Heart left ventricle (tissue), 13 donors: ENCODE measurements at regions not wholly inside any gene's neighbourhood (a gene's known extent, or its start where the extent isn't known, plus 50 kb on each side); places are given as distances from the start of the nearest gene placed in this dataset.

Experiments used
- CTCF ChIP-seq, 12 donors: fragments of 200-600 bp; sonication (generic) in 4 of 12; IDR thresholded peaks; one replicate each; pipeline versions ENCODE4 v1.5.0 to v1.8.0; 2018 to 2022; ENCODE audit warnings: antibody characterized with exemption in 12 of 12, mild to moderate bottlenecking in 5 of 12
- POLR2A ChIP-seq, 2 donors: fragments of 450-650 bp; IDR thresholded peaks; one replicate each; pipeline ENCODE4 v1.6.1; 2017; ENCODE audit warnings: antibody characterized with exemption in 2 of 2, mild to moderate bottlenecking in 2 of 2, moderate library complexity in 2 of 2
- donor health status: ischemic (EF 13 %, LVEDD 7.1; RV severe dilation, severe dysfunction).
- donor health status: DM: no; HTN: yes; CAD: no.
- donor health status: DM: no; HTN: no; CAD: no.
- donor health status: ischemic (EF 25% LVEDD 6.9; RV normal size, moderate dysfunction).
- donor health status: ischemic (EF 25% LVEDD 5.7; RV mildly dilated, moderate dysfunction).
- donor health status: ischemic (EF 35%, LVEDD 5.7; RV mildly dilated, moderate dysfunction).
- donor health status: nonischemic (EF 11% LVEDD 7.7; RV severe dilation, severe dysfunction).
- donor health status: DM: yes; HTN: yes; CAD: no.
- donor health status: PGD.
- donor health status: ischemic (EF 29% LVEDD 5.4; RV normal size, mild dysfunction).
- donor health status: nonischemic (EF 23%, LVEDD 6.1; RV moderate dilation, normal function).

DNA sequence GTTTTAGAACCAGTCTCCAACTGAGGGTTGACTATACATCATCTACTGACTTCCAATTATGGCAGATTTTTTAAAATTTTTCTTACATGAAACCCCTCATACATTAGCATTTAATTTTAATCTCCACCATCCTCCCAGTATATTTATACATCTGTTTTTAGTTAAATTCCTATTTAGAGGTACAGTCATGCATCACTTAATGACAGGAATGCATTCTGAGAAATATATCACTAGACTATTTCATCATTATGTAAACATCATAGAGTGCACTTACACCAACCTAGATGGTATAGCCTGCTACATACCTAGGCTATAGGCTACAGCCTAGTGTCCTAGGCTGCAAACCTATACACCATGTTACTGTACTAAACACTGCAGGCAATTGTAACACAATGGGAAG lies 316.7 kb upstream of the MARCKS start:
- TF ChIP-seq CTCF (IDR thresholded peaks at IDR 0.05) (no peak), POLR2A (IDR thresholded peaks at IDR 0.05) (no peak)
